Activated CD4-positive, alpha-beta T cell treated with anti-CD3 and anti-CD28 coated beads for 36 hours (primary cell): ENCODE measurements at regions not wholly inside any gene's neighbourhood (a gene's known extent, or its start where the extent isn't known, plus 50 kb on each side); places are given as distances from the start of the nearest gene placed in this dataset.

ENCODE experiments used
- ATAC-seq: fragments of 200-7000 bp; cut with Tn5 transposase; one replicate; pipeline ENCODE4 v1.10.0; 2021; ENCODE audit warnings: mild to moderate bottlenecking, moderate library complexity
- CTCF ChIA-PET: fragments of 350-600 bp; sonication (Branson Sonifier 250); formaldehyde crosslinking; loops from one replicate; lab custom pipeline; 2021; ENCODE audit warnings: antibody characterized with exemption; lab: Charles Lee
- POLR2A ChIA-PET: fragments of 350-600 bp; sonication (Branson Sonifier 250); formaldehyde crosslinking; loops from one replicate; lab custom pipeline; 2021; ENCODE audit warnings: antibody characterized with exemption, inconsistent platforms; lab: Charles Lee
- DNase-seq: peaks from one replicate; pipeline ENCODE4 v3.0.0-alpha.2; 2020
- H3K27ac Mint-ChIP-seq: one replicate; pipeline ENCODE4 v1.8.0; 2021; ENCODE audit warnings: mixed read lengths
- H3K27me3 Mint-ChIP-seq: one replicate; pipeline ENCODE4 v1.8.0; 2021; ENCODE audit warnings: mixed read lengths
- H3K36me3 Mint-ChIP-seq: one replicate; pipeline ENCODE4 v1.8.0; 2021; ENCODE audit warnings: low read depth, mixed read lengths
- H3K4me1 Mint-ChIP-seq: one replicate; pipeline ENCODE4 v1.8.0; 2021; ENCODE audit warnings: mixed read lengths
- H3K4me3 Mint-ChIP-seq: one replicate; pipeline ENCODE4 v1.8.0; 2021; ENCODE audit warnings: mild to moderate bottlenecking, moderate library complexity, mixed read lengths
- H3K9me3 Mint-ChIP-seq: one replicate; pipeline ENCODE4 v1.8.0; 2021; ENCODE audit warnings: low read depth, mixed read lengths
- intact Hi-C, 2 experiments: fragments of 100-400 bp; cut with DNase I in 1 of 2; cut with micrococcal nuclease in 1 of 2; formaldehyde crosslinking; loops; one replicate each; pipeline versions ENCODE4 v1.14.2 to v1.15.1; 2022 to 2024; cut with DNase I, micrococcal nuclease

- ATAC-seq (no peak), DNase-seq (no peak)
- ChIA-PET CTCF (interaction anchor here (0.6 kb wide), 1 partner anchor 910 kb away, joined by 3 read pairs; no protein-coding TSS in a partner anchor), POLR2A (no interaction called here)
- Mint-ChIP-seq H3K36me3 (no peaks in the 10 kb centered on the region), H3K4me1 (no peaks in the 10 kb centered on the region), H3K9me3 (no peaks in the 10 kb centered on the region), H3K4me3 (no peak overlapping the region), H3K27me3 (no peaks in the 10 kb centered on the region), H3K27ac (no peak overlapping the region)
- intact Hi-C loops: no loop called here
Measured at GRCh38 chr7:136526408-136527105, 341.9 kb upstream of the CHRM2 start.

- no peak for DNase-seq
- POLR2A ChIA-PET: no interaction called here
- CTCF ChIA-PET: interaction anchor here (0.6 kb wide), 1 partner anchor 783 kb away, joined by 3 read pairs; no protein-coding TSS in a partner anchor
- Mint-ChIP-seq H3K9me3 (no peaks in the 10 kb centered on the region), H3K36me3 (no peaks in the 10 kb centered on the region), H3K4me3 (no peak overlapping the region), H3K4me1 (no peaks in the 10 kb centered on the region), H3K27ac (no peak overlapping the region), H3K27me3 (no peaks in the 10 kb centered on the region)
- ATAC-seq: no peak
- intact Hi-C loops: no loop called here
Measured at GRCh38 chr7:136523571-136523970, 344.9 kb upstream of the CHRM2 start.

GRCh38 chr7:136517971-136518370, 350.5 kb upstream of the CHRM2 start:
- intact Hi-C loops: no loop called here
- H3K36me3 Mint-ChIP-seq: no peaks in the 10 kb centered on the region
- ChIA-PET POLR2A (no interaction called here), CTCF (no interaction called here)
- H3K27me3 Mint-ChIP-seq: no peaks in the 10 kb centered on the region
- H3K27ac Mint-ChIP-seq: no peak overlapping the region
- ATAC-seq (no peak), DNase-seq (no peak)
- H3K4me3 Mint-ChIP-seq: no peak overlapping the region
- peaks cover 6% of the 10 kb centered on the region for H3K9me3 Mint-ChIP-seq
- H3K4me1 Mint-ChIP-seq: no peaks in the 10 kb centered on the region

DNA sequence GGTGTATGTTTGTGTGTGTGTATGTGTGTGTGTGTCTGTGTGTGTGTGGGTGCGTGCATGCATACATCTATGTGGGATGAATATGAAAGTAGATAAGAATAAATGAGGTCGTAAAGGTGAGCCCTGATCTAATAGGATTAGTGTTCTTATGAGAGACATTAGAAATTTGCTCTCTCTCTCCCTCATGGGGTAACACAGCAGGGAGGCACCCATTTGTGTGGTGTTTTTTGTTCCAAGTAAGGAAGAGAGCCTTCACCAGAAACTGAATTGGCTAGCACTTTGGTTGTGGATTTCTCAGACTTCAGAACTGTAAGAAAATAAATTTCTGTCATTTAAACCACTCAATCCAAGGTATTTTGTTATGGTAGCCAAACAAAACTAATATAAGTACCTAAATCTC, 353.7 kb upstream of the CHRM2 start:
- no peak overlapping the region for H3K4me3 Mint-ChIP-seq
- no peak for ATAC-seq
- no peaks in the 10 kb centered on the region for H3K4me1 Mint-ChIP-seq
- H3K27ac Mint-ChIP-seq: no peak overlapping the region
- H3K27me3 Mint-ChIP-seq: no peaks in the 10 kb centered on the region
- POLR2A ChIA-PET: no interaction called here
- intact Hi-C loops: no loop called here
- CTCF ChIA-PET: no interaction called here
- no peaks in the 10 kb centered on the region for H3K36me3 Mint-ChIP-seq
- no peak for DNase-seq
- peaks cover 6% of the 10 kb centered on the region for H3K9me3 Mint-ChIP-seq

- CTCF ChIA-PET: no interaction called here
- Mint-ChIP-seq H3K27me3 (no peaks in the 10 kb centered on the region), H3K4me1 (no peaks in the 10 kb centered on the region), H3K36me3 (no peaks in the 10 kb centered on the region), H3K27ac (no peak overlapping the region), H3K9me3 (peaks cover 9% of the 10 kb centered on the region), H3K4me3 (no peak overlapping the region)
- intact Hi-C loops: no loop called here
- ATAC-seq (no peak), DNase-seq (no peak)
- POLR2A ChIA-PET: no interaction called here
Measured at GRCh38 chr7:136513744-136514143, 354.7 kb upstream of the CHRM2 start.

- H3K4me1 Mint-ChIP-seq: no peaks in the 10 kb centered on the region
- H3K36me3 Mint-ChIP-seq: no peaks in the 10 kb centered on the region
- CTCF ChIA-PET: no interaction called here
- intact Hi-C loops: no loop called here
- no peak overlapping the region for H3K4me3 Mint-ChIP-seq
- no peak for DNase-seq
- H3K9me3 Mint-ChIP-seq: peaks cover 6% of the 10 kb centered on the region
- ATAC-seq: no peak
- H3K27ac Mint-ChIP-seq: no peak overlapping the region
- POLR2A ChIA-PET: no interaction called here
- no peaks in the 10 kb centered on the region for H3K27me3 Mint-ChIP-seq
Measured at GRCh38 chr7:136509466-136509865, 359.0 kb upstream of the CHRM2 start.

GRCh38 chr7:136502162-136502561, 366.3 kb upstream of the CHRM2 start:
- intact Hi-C loops: no loop called here
- ChIA-PET POLR2A (no interaction called here), CTCF (interaction anchor here (0.7 kb wide), 1 partner anchor 56 kb away, joined by 4 read pairs; no protein-coding TSS in a partner anchor)
- Mint-ChIP-seq H3K36me3 (no peaks in the 10 kb centered on the region), H3K4me3 (no peak overlapping the region), H3K27ac (no peak overlapping the region), H3K27me3 (no peaks in the 10 kb centered on the region), H3K4me1 (no peaks in the 10 kb centered on the region), H3K9me3 (peaks cover 3% of the 10 kb centered on the region)
- ATAC-seq (no peak), DNase-seq (no peak)

DNA sequence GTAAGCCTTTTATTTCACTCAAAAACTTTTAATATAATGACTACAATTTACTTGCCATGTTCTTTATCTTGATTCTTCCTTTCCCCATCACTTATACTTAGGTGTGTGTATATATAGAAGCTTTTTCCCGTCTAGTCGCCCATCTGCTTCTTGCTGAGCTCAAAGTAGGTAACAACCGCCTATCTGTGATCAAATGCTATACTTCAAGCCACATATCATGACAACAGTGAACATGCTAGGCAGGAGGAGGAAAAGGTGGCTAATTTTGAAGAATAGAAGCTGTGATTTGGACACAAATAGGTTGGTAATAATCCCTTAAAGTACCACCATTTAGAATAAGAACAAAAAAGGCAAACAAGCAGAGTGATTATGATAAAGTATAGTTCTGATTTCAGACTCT, 367.3 kb upstream of the CHRM2 start:
- Mint-ChIP-seq H3K27me3 (no peaks in the 10 kb centered on the region), H3K36me3 (no peaks in the 10 kb centered on the region), H3K4me3 (no peak overlapping the region), H3K9me3 (peaks cover 3% of the 10 kb centered on the region), H3K27ac (no peak overlapping the region), H3K4me1 (no peaks in the 10 kb centered on the region)
- DNase-seq (no peak), ATAC-seq (no peak)
- intact Hi-C loops: no loop called here
- POLR2A ChIA-PET: no interaction called here
- CTCF ChIA-PET: no interaction called here

- no peaks in the 10 kb centered on the region for H3K27me3 Mint-ChIP-seq
- ChIA-PET CTCF (no interaction called here), POLR2A (no interaction called here)
- H3K4me3 Mint-ChIP-seq: no peak overlapping the region
- no peak overlapping the region for H3K27ac Mint-ChIP-seq
- no peak for DNase-seq
- intact Hi-C loops: no loop called here
- H3K4me1 Mint-ChIP-seq: no peaks in the 10 kb centered on the region
- H3K36me3 Mint-ChIP-seq: no peaks in the 10 kb centered on the region
- peaks cover 7% of the 10 kb centered on the region for H3K9me3 Mint-ChIP-seq
- no peak for ATAC-seq
Measured at GRCh38 chr7:136496551-136496950, 371.9 kb upstream of the CHRM2 start.

- no peak for DNase-seq
- POLR2A ChIA-PET: no interaction called here
- Mint-ChIP-seq H3K27me3 (no peaks in the 10 kb centered on the region), H3K4me3 (no peak overlapping the region), H3K27ac (no peak overlapping the region), H3K36me3 (no peaks in the 10 kb centered on the region), H3K4me1 (no peaks in the 10 kb centered on the region), H3K9me3 (peaks cover 7% of the 10 kb centered on the region)
- CTCF ChIA-PET: no interaction called here
- intact Hi-C loops: no loop called here
- no peak for ATAC-seq
Measured at GRCh38 chr7:136495081-136495480, 373.4 kb upstream of the CHRM2 start.

DNA sequence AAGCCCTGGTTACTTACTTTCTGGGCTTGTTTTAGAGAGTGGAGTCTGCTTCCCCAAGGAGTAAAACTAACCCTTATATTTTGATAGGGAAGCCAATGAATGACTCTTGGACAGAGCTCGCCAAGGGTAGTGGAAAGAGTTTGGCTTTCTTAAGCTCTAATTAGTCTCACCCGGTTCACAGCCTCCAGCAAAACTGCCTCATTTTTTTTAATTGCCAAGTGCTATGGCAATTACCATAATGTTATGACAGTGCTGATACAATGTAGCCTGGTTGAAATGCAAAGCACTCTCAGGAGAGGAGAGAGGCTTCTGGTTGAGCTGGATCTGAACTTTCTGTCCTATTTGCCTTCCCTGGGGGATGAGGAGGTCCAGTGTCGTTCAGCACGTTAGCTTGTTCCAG, 376.1 kb upstream of the CHRM2 start:
- Mint-ChIP-seq H3K9me3 (peaks cover 4% of the 10 kb centered on the region), H3K27me3 (no peaks in the 10 kb centered on the region), H3K4me3 (no peak overlapping the region), H3K4me1 (no peaks in the 10 kb centered on the region), H3K27ac (no peak overlapping the region), H3K36me3 (no peaks in the 10 kb centered on the region)
- no peak for ATAC-seq
- DNase-seq: no peak
- intact Hi-C loops: no loop called here
- ChIA-PET POLR2A (no interaction called here), CTCF (interaction anchor here (0.5 kb wide), 1 partner anchor 137 kb away, joined by 4 read pairs; no protein-coding TSS in a partner anchor)

DNA sequence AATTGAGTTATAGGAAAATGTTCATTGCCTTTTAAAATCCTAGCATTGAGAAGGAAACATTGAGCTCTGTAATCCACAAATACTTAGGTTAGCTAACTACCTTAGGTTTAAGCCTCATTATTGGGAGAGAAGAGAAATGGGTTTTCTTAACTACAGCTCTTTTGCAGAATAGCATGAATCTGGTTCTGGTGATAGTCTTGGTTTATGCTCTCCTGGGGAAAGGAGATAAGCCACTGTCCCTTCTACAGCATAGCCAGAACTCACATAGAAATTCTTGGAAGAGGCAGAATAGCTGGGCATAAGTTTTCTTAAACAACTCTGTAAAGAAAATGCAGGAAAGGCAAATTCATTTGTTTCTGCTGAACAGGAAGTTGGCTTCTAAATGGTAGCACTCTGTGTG, 378.6 kb upstream of the CHRM2 start:
- intact Hi-C loops: no loop called here
- H3K27me3 Mint-ChIP-seq: no peaks in the 10 kb centered on the region
- ChIA-PET CTCF (no interaction called here), POLR2A (no interaction called here)
- H3K27ac Mint-ChIP-seq: no peak overlapping the region
- H3K4me1 Mint-ChIP-seq: no peaks in the 10 kb centered on the region
- no peak for ATAC-seq
- no peaks in the 10 kb centered on the region for H3K36me3 Mint-ChIP-seq
- no peak for DNase-seq
- no peak overlapping the region for H3K4me3 Mint-ChIP-seq
- peaks cover 4% of the 10 kb centered on the region for H3K9me3 Mint-ChIP-seq
